ENCODE measurements at regions not wholly inside any gene's neighbourhood (a gene's known extent, or its start where the extent isn't known, plus 50 kb on each side); places are given as distances from the start of the nearest gene placed in this dataset.

- H3K4me3 ChIP-seq (replicated peaks; ENCODE audit: low read depth, low read length) = no peak overlapping the region
- DNase-seq (ENCODE audit: extremely low read depth, low read depth) = no peak
- TF ChIP-seq CTCF (IDR thresholded peaks at IDR 0.05; ENCODE audit: low read depth, low read length, missing control alignments) = no peak
Measured at GRCh38 chr10:78938695-78939672, 129.8 kb upstream of the ZMIZ1 start.

DNA sequence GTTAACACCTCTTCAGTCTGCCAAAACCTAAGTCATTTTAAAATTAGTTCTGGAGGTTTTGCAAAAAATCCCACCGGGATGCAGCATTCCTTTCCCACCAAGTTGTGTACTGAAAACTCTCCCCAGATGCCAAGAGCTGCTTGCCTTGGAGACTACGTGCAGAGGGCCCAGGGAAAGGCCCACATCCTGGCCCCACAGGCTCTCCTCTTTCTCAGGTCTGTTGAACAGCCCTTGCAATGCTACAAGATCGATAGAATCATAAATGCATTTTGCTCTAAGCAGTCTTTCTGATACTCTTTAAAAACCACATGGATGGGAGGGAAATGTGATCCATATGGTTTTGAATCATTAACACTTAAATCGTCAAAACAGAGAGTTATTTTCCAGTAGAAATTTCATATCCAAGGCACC, 126.7 kb upstream of the ZMIZ1 start:
- no peak overlapping the region for H3K4me3 ChIP-seq (replicated peaks; ENCODE audit: low read depth, low read length)
- DNase-seq (ENCODE audit: extremely low read depth, low read depth) = no peak
- TF ChIP-seq CTCF (IDR thresholded peaks at IDR 0.05; ENCODE audit: low read depth, low read length, missing control alignments) = no peak

GRCh38 chr10:78944723-78945312, 123.9 kb upstream of the ZMIZ1 start:
- no peak for TF ChIP-seq CTCF (IDR thresholded peaks at IDR 0.05; ENCODE audit: low read depth, low read length, missing control alignments)
- H3K4me3 ChIP-seq (replicated peaks; ENCODE audit: low read depth, low read length) = no peak overlapping the region
- peak; percentile 76 for DNase-seq (ENCODE audit: extremely low read depth, low read depth)

DNA sequence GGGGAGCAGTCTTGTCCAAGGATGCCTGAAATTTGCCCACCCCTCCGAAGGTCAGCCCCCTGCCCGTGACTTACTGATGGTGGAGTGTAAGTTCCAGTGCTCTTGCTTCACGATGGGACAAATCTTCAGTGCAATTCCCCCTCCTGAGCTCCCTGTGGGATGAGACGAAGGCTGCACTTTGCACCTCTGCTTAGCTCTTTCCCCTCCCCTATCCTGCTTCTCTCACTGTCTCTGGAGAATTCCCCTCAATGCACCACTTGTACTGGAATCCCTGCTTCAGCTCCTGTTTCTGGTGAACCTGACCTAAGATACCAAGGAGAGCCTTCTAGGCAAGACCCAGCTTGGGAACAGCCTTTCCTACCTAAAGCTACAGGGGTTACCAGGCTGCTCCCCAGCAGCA, 122.9 kb upstream of the ZMIZ1 start:
- no peak for DNase-seq (ENCODE audit: extremely low read depth, low read depth)
- H3K4me3 ChIP-seq (replicated peaks; ENCODE audit: low read depth, low read length) = no peak overlapping the region
- TF ChIP-seq CTCF (IDR thresholded peaks at IDR 0.05; ENCODE audit: low read depth, low read length, missing control alignments) = no peak

GRCh38 chr10:78947226-78947625, 121.5 kb upstream of the ZMIZ1 start:
- no peak for DNase-seq (ENCODE audit: extremely low read depth, low read depth)
- no peak for TF ChIP-seq CTCF (IDR thresholded peaks at IDR 0.05; ENCODE audit: low read depth, low read length, missing control alignments)
- H3K4me3 ChIP-seq (replicated peaks; ENCODE audit: low read depth, low read length) = no peak overlapping the region

- H3K4me3 ChIP-seq (replicated peaks; ENCODE audit: low read depth, low read length) = no peak overlapping the region
- no peak for TF ChIP-seq CTCF (IDR thresholded peaks at IDR 0.05; ENCODE audit: low read depth, low read length, missing control alignments)
- no peak for DNase-seq (ENCODE audit: extremely low read depth, low read depth)
Measured at GRCh38 chr10:78947733-78948132, 121.0 kb upstream of the ZMIZ1 start.
